ENCODE measurements at regions not wholly inside any gene's neighbourhood (a gene's known extent, or its start where the extent isn't known, plus 50 kb on each side); places are given as distances from the start of the nearest gene placed in this dataset.

DNA sequence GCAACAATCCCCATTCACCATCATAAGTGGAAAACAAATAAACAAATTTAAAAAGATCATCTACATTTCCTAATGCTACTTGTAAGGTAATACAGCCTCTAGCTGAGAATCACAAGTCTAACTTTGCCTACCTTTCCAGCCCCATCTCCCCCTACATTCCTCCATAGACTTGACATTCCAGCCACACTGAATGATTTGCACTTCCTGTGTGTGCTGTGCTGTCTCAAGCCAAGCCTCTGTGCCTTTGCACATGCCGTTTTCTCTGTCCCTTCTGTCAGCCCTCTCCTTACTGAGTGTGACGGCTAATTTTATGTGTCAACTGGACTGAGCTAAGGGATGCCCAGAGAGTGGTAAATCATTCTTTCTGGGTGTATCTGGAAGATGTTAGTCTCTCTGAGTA lies 82.4 kb upstream of the MBIP start:
- no peaks in the 10 kb centered on the region for H3K79me2 ChIP-seq (ENCODE audit: insufficient read depth, low read length)
- no peaks in the 10 kb centered on the region for H3K4me1 ChIP-seq (ENCODE audit: insufficient read depth, low read length)
- 44% methylated on average over 2 of the region's 2 CpGs for WGBS (ENCODE audit: low lambda C conversion rate)
- H2AFZ ChIP-seq (ENCODE audit: low read length) = no peak overlapping the region
- POLR2A ChIA-PET = no interaction called here
- no peak overlapping the region for H3K9ac ChIP-seq (ENCODE audit: insufficient read depth, low read depth, low read length)
- no peaks in the 10 kb centered on the region for H3K27me3 ChIP-seq (ENCODE audit: control insufficient read depth in 1 of 2, insufficient read depth in 2 of 2, low read length in 2 of 2)
- no peaks in the 10 kb centered on the region for H4K20me1 ChIP-seq (ENCODE audit: insufficient read depth, low read length)
- no peak overlapping the region for H3K4me2 ChIP-seq (ENCODE audit: low read depth, low read length)
- H3K9me3 ChIP-seq (ENCODE audit: low read length) = no peaks in the 10 kb centered on the region
- H3K27ac ChIP-seq (ENCODE audit: extremely low read length, insufficient read depth, low read length) = no peak overlapping the region
- intact Hi-C loops (cut with micrococcal nuclease; ENCODE audit: unreplicated experiment) (no loop called here), in situ Hi-C loops (cut with HindIII; ENCODE audit: extremely low pct_ligation_motif_present, low pct_unique_long_range_greater_than_20kb) (no loop called here)
- FAIRE-seq (no peak), DNase-seq (ENCODE audit: low spot score) (no peak), ATAC-seq (0 out of 3 replicates have a peak, but pooled peaks have one; percentile 21)
- BruUV-seq (replicated peaks) = no TSS peak
- H3K4me3 ChIP-seq (replicated peaks in 1 of 3; ENCODE audit: insufficient read depth in 1 of 3, low read depth in 2 of 3, low read length in 3 of 3) = no peak overlapping the region
- H3K36me3 ChIP-seq (replicated peaks in 1 of 2; ENCODE audit: control insufficient read depth in 1 of 2, insufficient read depth in 2 of 2, low read length in 2 of 2) = no peaks in the 10 kb centered on the region
- CTCF ChIA-PET (ENCODE audit: low intra/inter-chr PET ratio, low total read pairs) = no interaction called here
- TF ChIP-seq KDM5B (CRISPR knock-in tag; IDR thresholded peaks at IDR 0.05; ENCODE audit: borderline replicate concordance) (no peak), ZNF839 (CRISPR knock-in tag; IDR thresholded peaks at IDR 0.05; ENCODE audit: borderline replicate concordance) (no peak), SIN3A (IDR thresholded peaks at IDR 0.05; ENCODE audit: borderline replicate concordance, low read depth, low read length) (no peak), THAP11 (CRISPR knock-in tag; IDR thresholded peaks at IDR 0.05) (no peak), RARG (CRISPR knock-in tag; IDR thresholded peaks at IDR 0.05; ENCODE audit: low read depth) (no peak), CREB1 (IDR thresholded peaks at IDR 0.05) (no peak), CREB1 (CRISPR knock-in tag; IDR thresholded peaks at IDR 0.05) (no peak), HDAC1 (CRISPR knock-in tag; IDR thresholded peaks at IDR 0.05) (no peak), SP140L (CRISPR knock-in tag; IDR thresholded peaks at IDR 0.05; ENCODE audit: borderline replicate concordance) (no peak), NRL (CRISPR knock-in tag; IDR thresholded peaks at IDR 0.05; ENCODE audit: borderline replicate concordance) (no peak), BRD4 (CRISPR knock-in tag; IDR thresholded peaks at IDR 0.05) (no peak), GLMP (CRISPR knock-in tag; IDR thresholded peaks at IDR 0.05; ENCODE audit: borderline replicate concordance) (no peak), KDM5A (IDR thresholded peaks at IDR 0.05; ENCODE audit: borderline replicate concordance, low read length) (no peak)
- TF ChIP-seq, protein P1, sequence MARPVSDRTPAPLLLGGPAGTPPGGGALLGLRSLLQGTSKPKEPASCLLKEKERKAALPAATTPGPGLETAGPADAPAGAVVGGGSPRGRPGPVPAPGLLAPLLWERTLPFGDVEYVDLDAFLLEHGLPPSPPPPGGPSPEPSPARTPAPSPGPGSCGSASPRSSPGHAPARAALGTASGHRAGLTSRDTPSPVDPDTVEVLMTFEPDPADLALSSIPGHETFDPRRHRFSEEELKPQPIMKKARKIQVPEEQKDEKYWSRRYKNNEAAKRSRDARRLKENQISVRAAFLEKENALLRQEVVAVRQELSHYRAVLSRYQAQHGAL (CRISPR knock-in tag; IDR thresholded peaks at IDR 0.05; ENCODE audit: not compliant biosample characterization) = no peak
- TF ChIP-seq, protein P2, sequence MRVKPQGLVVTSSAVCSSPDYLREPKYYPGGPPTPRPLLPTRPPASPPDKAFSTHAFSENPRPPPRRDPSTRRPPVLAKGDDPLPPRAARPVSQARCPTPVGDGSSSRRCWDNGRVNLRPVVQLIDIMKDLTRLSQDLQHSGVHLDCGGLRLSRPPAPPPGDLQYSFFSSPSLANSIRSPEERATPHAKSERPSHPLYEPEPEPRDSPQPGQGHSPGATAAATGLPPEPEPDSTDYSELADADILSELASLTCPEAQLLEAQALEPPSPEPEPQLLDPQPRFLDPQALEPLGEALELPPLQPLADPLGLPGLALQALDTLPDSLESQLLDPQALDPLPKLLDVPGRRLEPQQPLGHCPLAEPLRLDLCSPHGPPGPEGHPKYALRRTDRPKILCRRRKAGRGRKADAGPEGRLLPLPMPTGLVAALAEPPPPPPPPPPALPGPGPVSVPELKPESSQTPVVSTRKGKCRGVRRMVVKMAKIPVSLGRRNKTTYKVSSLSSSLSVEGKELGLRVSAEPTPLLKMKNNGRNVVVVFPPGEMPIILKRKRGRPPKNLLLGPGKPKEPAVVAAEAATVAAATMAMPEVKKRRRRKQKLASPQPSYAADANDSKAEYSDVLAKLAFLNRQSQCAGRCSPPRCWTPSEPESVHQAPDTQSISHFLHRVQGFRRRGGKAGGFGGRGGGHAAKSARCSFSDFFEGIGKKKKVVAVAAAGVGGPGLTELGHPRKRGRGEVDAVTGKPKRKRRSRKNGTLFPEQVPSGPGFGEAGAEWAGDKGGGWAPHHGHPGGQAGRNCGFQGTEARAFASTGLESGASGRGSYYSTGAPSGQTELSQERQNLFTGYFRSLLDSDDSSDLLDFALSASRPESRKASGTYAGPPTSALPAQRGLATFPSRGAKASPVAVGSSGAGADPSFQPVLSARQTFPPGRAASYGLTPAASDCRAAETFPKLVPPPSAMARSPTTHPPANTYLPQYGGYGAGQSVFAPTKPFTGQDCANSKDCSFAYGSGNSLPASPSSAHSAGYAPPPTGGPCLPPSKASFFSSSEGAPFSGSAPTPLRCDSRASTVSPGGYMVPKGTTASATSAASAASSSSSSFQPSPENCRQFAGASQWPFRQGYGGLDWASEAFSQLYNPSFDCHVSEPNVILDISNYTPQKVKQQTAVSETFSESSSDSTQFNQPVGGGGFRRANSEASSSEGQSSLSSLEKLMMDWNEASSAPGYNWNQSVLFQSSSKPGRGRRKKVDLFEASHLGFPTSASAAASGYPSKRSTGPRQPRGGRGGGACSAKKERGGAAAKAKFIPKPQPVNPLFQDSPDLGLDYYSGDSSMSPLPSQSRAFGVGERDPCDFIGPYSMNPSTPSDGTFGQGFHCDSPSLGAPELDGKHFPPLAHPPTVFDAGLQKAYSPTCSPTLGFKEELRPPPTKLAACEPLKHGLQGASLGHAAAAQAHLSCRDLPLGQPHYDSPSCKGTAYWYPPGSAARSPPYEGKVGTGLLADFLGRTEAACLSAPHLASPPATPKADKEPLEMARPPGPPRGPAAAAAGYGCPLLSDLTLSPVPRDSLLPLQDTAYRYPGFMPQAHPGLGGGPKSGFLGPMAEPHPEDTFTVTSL (CRISPR knock-in tag; IDR thresholded peaks at IDR 0.05; ENCODE audit: borderline replicate concordance) = no peak
- TF ChIP-seq, protein P3, sequence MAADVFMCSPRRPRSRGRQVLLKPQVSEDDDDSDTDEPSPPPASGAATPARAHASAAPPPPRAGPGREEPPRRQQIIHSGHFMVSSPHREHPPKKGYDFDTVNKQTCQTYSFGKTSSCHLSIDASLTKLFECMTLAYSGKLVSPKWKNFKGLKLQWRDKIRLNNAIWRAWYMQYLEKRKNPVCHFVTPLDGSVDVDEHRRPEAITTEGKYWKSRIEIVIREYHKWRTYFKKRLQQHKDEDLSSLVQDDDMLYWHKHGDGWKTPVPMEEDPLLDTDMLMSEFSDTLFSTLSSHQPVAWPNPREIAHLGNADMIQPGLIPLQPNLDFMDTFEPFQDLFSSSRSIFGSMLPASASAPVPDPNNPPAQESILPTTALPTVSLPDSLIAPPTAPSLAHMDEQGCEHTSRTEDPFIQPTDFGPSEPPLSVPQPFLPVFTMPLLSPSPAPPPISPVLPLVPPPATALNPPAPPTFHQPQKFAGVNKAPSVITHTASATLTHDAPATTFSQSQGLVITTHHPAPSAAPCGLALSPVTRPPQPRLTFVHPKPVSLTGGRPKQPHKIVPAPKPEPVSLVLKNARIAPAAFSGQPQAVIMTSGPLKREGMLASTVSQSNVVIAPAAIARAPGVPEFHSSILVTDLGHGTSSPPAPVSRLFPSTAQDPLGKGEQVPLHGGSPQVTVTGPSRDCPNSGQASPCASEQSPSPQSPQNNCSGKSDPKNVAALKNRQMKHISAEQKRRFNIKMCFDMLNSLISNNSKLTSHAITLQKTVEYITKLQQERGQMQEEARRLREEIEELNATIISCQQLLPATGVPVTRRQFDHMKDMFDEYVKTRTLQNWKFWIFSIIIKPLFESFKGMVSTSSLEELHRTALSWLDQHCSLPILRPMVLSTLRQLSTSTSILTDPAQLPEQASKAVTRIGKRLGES (CRISPR knock-in tag; IDR thresholded peaks at IDR 0.05; ENCODE audit: borderline replicate concordance) = no peak

Data from HepG2 (cell line).